ENCODE measurements at regions not wholly inside any gene's neighbourhood (a gene's known extent, or its start where the extent isn't known, plus 50 kb on each side); places are given as distances from the start of the nearest gene placed in this dataset.
A peak's percentile ranks its signal among the peaks of the same experiment; 100 is the strongest.

DNA sequence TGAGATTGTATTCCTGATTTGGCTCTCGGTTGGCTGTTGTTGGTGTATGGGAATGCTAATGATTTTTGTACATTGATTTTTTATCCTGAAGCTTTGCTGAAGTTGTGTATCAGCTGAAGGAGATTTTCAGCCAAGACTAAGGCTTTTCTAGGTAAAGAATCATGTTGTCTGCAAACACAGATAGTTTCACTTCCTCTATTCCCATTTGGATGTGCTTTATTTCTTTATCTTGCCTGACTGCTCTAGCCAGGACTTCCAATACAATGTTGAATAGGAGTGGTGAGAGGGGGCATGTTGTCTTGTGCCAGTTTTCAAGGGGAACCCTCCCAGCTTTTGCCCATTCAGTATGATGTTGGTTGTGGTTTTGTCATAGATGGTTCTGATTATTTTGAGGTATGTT, 90.4 kb downstream of the CYP26B1 start:
- H3K4me2 ChIP-seq (ENCODE audit: control insufficient read depth, insufficient read depth): no peak overlapping the region
- ATAC-seq (no peak), FAIRE-seq (no peak), DNase-seq (ENCODE audit: low read depth, low spot score) (no peak)
- intact Hi-C loops (cut with micrococcal nuclease; ENCODE audit: unreplicated experiment): no loop called here
- H4K20me1 ChIP-seq (ENCODE audit: control insufficient read depth, insufficient read depth): no peaks in the 10 kb centered on the region
- BruUV-seq (replicated peaks): no TSS peak
- 0% methylated on average over 1 of the region's 1 CpG for WGBS (ENCODE audit: insufficient coverage, insufficient replicate concordance, low lambda C conversion rate, missing lambda C conversion rate)
- H3K27ac ChIP-seq (ENCODE audit: control insufficient read depth, insufficient read depth): no peak overlapping the region
- no peak overlapping the region for H3K4me3 ChIP-seq
- no peak for TF ChIP-seq PAX5 (IDR thresholded peaks at IDR 0.05; ENCODE audit: borderline replicate concordance, low read depth, low read length)
- TF ChIP-seq, protein P1, sequence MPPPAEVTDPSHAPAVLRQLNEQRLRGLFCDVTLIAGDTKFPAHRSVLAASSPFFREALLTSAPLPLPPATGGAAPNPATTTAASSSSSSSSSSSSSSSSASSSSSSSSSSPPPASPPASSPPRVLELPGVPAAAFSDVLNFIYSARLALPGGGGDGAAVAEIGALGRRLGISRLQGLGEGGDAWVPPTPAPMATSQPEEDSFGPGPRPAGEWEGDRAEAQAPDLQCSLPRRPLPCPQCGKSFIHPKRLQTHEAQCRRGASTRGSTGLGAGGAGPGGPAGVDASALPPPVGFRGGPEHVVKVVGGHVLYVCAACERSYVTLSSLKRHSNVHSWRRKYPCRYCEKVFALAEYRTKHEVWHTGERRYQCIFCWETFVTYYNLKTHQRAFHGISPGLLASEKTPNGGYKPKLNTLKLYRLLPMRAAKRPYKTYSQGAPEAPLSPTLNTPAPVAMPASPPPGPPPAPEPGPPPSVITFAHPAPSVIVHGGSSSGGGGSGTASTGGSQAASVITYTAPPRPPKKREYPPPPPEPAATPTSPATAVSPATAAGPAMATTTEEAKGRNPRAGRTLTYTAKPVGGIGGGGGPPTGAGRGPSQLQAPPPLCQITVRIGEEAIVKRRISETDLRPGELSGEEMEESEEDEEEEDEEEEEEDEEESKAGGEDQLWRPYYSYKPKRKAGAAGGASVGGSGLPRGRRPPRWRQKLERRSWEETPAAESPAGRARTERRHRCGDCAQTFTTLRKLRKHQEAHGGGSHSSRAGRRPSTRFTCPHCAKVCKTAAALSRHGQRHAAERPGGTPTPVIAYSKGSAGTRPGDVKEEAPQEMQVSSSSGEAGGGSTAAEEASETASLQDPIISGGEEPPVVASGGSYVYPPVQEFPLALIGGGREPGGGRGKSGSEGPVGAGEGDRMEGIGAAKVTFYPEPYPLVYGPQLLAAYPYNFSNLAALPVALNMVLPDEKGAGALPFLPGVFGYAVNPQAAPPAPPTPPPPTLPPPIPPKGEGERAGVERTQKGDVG (CRISPR knock-in tag; IDR thresholded peaks at IDR 0.05): no peak
- TF ChIP-seq ZSCAN29 (IDR thresholded peaks at IDR 0.05): no peak
- TF ChIP-seq TCF7 (IDR thresholded peaks at IDR 0.05; ENCODE audit: borderline replicate concordance): no peak
- peak; percentile 83 for TF ChIP-seq SPI1 (IDR thresholded peaks at IDR 0.05; ENCODE audit: borderline replicate concordance, insufficient read depth, low read depth, low read length)
- in situ Hi-C loops (cut with MboI): no loop called here
- H3K79me2 ChIP-seq (ENCODE audit: control insufficient read depth, insufficient read depth, low read length): no peaks in the 10 kb centered on the region
- no peaks in the 10 kb centered on the region for H3K9me3 ChIP-seq (replicated peaks; ENCODE audit: control insufficient read depth, insufficient read depth, low read length)
- no peak overlapping the region for H3K9ac ChIP-seq (ENCODE audit: control insufficient read depth, insufficient read depth, low read length)
- H3K36me3 ChIP-seq (ENCODE audit: control insufficient read depth in 2 of 2, insufficient read depth in 2 of 2, low read length in 1 of 2): no peaks in the 10 kb centered on the region
- no peaks in the 10 kb centered on the region for H3K27me3 ChIP-seq (replicated peaks in 1 of 2; ENCODE audit: control insufficient read depth in 2 of 2, insufficient read depth in 2 of 2, low read length in 1 of 2)
- ChIA-PET CTCF (no interaction called here), SMC1A (ENCODE audit: uncharacterized antibody, unreplicated experiment) (no interaction called here), POLR2A (no interaction called here), RAD21 (ENCODE audit: unreplicated experiment) (no interaction called here)
- no peak overlapping the region for H2AFZ ChIP-seq (ENCODE audit: control insufficient read depth, low read depth, low read length)
- no peaks in the 10 kb centered on the region for H3K4me1 ChIP-seq (ENCODE audit: control insufficient read depth, insufficient read depth, low read length)

All from GM12878 (cell line).